Right kidney (tissue), 1 donor: ENCODE measurements at regions not wholly inside any gene's neighbourhood (a gene's known extent, or its start where the extent isn't known, plus 50 kb on each side); places are given as distances from the start of the nearest gene placed in this dataset.

Source experiments
- DNase-seq: peaks from one replicate; pipeline ENCODE4 v3.0.0-alpha.2; 2016

DNA sequence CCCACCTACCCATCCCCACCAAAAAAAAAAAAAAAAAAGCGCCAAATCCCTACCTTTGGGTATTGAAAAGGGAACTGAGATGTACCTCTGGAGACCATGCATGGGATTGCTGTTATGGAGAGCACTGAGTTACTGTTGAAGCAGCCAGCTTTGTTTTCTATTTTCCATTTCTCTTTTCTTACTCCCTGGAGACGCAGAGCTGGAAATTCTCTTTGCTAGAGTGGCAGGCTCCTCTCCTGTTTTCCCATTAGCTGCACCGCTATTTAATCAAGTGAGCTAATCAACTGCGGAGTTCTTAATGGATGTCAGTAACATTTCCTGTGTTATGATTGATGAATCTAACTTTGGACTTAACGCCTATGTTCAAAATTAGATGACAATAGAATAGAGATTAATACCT lies 136.1 kb upstream of the LMCD1 start:
- DNase-seq: no peak

- DNase-seq: no peak
Measured at GRCh38 chr3:8366219-8366810, 135.3 kb upstream of the LMCD1 start.

GRCh38 chr3:8368598-8368997 lies 133.0 kb upstream of the LMCD1 start:
- DNase-seq: no peak

DNA sequence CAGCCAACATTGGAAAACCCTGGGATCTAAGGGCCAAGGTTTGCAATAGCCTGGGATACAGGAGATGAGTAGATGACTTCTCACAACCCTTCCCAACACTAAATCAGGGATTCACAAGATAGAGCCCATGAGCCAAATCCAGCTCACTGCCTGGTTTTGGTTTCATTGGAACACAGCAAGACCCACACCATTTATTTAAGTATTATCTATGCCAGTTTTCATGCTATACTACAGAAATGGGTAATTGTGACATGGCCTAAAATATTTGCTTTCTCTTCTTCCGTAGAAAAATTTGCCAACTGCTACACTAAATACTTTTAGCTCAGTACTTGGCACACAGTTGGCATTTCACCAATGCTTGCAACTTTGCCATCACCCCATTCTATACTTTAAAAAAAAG lies 132.0 kb upstream of the LMCD1 start:
- no peak for DNase-seq

DNA sequence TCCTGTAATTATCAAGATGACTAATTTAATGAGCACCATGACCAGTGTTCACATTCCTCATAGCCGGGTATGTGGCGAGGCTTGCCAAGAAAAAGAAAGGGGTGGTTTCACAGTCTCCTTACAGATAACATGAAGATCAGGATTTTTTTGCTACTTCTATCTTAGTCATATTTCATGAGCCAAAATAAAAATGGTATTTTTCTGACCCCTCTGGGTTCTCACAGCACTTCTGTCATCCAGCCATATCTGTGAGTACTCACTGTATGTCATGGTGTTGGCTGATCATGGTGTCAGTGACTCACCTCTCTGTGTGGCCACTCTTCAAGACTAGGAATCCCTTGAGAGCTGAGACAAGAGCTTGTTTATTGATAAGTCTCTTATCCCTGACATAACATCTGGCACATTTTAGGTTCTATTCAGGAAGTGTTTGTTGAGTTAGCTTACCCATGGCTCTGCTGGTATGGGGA lies 130.5 kb upstream of the LMCD1 start:
- DNase-seq: no peak

DNA sequence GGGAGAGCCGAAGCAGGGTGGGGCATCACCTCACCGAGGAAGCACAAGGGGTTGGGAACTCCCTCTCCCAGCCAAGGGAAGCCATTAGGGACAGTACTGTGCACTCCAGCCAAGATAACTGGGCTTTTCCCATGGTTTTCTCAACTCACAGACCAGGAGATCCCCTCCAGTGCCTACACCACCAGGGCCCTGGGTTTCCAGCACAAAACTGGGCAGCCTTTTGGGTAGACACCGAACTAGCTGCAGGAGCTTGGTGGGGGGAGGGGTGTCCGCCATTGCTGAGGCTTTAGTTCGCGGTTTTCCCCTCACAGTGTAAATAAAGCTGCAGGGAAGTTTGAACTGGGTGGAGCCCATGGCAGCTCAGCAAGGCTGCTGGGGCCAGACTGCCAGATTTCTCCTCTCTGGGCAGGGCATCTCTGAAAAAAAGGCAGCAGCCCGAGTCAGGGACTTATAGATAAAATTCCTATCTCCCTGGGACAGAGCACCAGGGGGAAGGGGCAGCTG lies 129.6 kb upstream of the LMCD1 start:
- no peak for DNase-seq

DNA sequence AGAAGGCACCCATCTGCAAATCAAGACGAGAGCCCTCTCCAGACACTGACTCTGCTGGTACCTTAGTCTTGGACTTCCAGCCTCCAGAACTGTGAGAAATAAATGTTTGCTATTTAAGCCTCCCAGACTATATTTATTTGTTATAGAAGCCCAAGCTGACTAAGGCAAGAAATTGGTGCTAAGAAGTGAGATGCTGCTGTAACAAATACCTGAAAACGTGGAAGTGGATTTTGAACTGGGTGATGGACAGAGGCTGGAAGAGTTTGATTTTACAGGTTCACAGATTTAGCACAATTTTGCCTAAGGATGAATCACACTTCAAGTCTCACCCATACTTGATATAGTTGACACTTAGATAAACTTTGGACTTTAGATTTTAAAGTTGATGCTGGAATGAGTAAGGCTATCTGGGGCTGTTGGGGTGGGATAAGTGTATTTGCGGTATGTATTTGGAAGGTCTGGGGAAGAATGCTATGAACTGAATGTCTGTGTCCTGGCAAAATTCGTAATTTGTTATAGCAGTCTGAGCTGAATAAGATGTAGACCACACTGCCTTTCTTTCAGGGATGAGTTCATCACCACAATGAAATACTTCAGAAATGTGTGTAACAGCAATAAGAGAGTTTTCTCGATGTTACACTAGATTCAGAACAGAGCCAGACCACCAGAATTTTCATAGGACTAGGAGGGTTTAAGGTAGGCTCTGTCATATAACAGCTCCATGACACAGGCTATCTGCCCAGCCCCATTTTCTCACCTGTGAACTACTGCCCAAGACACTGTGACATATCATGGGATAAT lies 120.5 kb upstream of the LMCD1 start:
- DNase-seq: no peak

GRCh38 chr3:8385848-8386620 lies 115.6 kb upstream of the LMCD1 start:
- DNase-seq: no peak

DNA sequence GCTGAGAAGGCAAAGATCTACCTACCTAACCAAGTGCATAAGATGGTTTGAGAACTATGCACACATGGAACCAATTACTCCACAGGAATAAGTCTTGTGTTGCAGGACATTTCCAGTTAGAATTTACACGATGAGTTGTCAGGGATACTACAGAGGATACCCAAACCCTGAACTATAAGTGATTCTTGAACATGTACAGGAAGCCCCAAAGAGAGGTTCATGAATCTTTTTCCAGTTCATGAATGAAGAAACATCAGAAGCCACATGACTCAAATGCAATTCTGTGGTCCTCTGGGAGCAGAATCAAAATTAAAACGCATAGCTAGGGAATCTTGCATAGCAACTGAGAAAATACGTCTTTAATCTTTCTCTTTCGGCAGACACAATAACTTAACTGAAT lies 114.1 kb upstream of the LMCD1 start:
- DNase-seq: no peak

- DNase-seq: no peak
Measured at GRCh38 chr3:8399686-8400085, 101.9 kb upstream of the LMCD1 start.

DNA sequence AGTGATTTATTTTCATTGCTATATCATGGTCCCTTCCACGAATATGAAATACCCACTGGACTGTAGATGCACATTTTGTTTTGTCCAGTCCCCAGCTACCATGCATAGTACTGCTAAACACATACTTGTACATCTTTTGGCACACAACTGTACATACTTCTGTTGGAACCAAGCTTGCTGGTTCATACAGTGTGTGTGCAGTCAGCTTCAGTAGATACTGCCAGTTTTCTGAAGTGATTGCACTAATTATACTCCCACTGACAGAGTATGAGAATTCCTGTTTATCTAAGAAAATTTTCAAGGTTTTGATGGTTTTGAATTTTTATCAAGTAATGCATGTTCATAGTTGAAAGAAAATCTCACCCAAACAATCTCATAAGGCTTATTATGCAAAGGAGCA lies 100.7 kb upstream of the LMCD1 start:
- no peak for DNase-seq

DNA sequence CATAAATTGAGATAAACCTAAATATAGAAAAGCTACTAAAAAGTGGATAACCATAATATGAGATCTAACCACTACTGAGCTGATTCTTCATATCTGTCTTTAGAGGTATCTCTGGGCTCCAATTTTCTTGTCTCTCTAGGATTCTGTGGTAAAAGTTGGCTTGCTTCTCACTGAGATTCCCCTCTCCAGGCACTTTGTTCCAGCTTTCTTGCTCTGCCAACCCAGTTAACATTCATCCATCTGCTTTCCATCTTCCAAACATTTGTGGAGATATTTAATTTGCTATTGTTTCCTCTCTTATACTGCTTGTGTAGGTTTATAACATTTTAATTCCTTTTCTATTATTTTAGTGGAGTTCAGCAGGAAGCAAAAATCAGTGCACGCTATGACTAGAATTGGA lies 97.6 kb upstream of the LMCD1 start:
- no peak for DNase-seq

GRCh38 chr3:8405144-8405543 lies 96.5 kb upstream of the LMCD1 start:
- no peak for DNase-seq

DNA sequence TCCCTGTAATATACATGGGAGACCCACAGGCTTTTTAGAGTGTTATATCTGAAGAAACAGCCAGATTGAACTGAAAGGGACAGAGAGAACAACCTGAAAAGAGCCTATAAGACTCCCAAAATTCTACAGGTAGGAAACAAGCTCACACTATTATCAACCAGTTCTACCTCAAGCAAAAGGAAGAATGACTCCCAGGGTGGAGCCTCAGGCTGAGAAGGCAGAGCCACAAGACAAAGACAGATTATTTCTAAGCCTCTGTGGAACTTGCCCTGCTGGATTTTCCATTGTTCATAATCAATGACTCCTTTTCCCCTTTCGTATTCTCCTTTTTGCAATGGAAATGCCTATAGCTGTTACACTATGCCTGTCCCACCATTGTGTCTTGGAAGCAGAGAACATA lies 95.1 kb upstream of the LMCD1 start:
- no peak for DNase-seq

DNA sequence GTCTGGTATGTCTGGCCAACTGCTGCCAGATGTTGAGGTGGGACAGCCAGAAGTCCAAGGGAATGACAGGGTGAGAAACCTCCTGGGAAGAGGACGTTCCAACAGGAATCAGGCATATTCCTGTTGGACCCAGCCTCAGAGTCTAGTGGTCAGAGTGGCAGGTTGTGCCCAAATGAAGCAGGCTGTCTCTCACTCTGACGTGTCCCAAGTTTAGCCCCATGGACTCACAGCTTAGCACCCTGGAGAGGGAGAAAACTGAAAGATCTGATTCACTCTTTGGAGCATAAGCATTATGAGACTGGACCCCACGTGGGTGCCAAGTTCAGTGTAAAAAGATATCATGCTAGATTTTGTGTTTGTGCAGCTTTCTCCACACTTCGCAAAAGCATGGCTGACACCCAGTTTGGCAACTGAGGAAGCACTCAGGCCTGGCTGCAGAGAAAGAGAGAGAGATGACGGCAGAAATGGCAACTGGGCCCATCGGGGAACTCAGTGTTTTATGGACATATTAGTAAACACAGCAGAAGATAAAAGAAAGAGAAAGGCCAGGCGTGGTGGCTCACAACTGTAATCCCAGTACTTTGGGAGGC lies 88.2 kb upstream of the LMCD1 start:
- DNase-seq: no peak

DNA sequence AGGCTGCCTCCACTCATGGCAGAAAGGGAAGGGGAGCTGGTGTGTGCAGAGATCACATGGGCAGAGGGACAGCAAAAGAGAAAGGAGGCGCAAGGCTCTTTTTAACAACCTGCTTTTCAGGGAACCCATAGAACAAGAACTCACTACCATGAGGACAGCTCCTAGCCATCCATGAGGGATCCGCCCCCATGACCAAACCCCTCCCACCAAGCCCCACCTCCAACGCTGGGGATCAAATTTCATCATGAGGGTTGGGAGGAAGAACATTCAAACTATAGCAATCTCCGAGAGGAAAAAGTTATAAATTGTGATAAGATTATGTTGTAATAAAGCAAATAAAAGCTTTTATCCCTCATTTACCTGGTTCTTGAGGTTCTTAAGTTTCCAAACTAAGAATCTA lies 84.7 kb upstream of the LMCD1 start:
- DNase-seq: no peak

GRCh38 chr3:8420612-8421011 lies 81.0 kb upstream of the LMCD1 start:
- no peak for DNase-seq

GRCh38 chr3:8421267-8421666 lies 80.4 kb upstream of the LMCD1 start:
- no peak for DNase-seq

DNA sequence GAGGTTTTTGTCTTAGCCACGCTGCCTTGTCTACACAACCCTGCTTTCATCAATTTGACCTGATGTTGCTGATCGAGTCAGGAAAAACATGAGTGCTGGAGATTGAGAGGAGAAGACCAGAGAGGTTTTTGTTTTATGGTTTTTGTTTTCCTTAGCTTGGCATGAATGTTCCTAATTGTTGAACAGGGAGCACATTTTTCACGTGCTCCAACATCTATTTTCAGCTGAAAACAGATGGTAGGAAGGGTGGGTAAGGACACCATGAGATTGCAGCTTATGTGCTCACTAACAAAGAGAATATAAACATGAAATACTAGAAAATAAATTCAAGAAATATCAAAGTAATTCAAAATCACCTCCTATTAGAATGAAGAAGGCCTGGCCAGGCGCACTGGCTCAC lies 79.9 kb upstream of the LMCD1 start:
- DNase-seq: no peak

GRCh38 chr3:8423307-8423706 lies 78.3 kb upstream of the LMCD1 start:
- no peak for DNase-seq

GRCh38 chr3:8424281-8424680 lies 77.3 kb upstream of the LMCD1 start:
- no peak for DNase-seq

DNA sequence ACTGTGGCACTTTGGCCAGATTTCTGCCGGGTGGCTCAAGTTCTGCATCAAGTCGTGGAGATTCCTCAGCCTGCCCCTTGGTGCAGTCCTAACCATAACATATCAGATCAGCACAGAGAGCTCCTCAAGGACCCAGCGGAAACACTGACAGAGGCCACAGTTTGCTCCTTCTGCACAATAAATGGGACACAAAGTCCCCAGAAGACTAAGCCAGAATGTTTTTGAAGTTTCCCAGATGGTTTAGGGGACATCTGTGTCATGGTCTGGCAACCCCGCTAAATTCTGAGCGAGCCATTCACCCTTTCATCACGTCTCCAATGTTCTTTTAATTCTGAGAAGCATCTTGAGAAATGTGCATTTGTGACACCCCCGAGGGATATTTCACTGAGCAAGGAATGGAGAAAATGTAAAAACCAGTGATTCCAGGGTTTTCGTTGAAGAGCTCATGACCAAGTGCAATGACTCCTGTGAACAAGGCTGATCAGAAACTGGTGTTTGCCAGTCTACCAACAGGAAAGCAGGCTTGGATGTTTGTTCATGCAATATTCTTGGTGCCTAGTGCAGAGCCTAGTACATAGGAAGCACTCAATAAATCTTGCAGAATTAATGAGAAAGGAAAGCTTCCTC lies 64.8 kb upstream of the LMCD1 start:
- DNase-seq: no peak
